ENCODE measurements at regions not wholly inside any gene's neighbourhood (a gene's known extent, or its start where the extent isn't known, plus 50 kb on each side); places are given as distances from the start of the nearest gene placed in this dataset.

DNA sequence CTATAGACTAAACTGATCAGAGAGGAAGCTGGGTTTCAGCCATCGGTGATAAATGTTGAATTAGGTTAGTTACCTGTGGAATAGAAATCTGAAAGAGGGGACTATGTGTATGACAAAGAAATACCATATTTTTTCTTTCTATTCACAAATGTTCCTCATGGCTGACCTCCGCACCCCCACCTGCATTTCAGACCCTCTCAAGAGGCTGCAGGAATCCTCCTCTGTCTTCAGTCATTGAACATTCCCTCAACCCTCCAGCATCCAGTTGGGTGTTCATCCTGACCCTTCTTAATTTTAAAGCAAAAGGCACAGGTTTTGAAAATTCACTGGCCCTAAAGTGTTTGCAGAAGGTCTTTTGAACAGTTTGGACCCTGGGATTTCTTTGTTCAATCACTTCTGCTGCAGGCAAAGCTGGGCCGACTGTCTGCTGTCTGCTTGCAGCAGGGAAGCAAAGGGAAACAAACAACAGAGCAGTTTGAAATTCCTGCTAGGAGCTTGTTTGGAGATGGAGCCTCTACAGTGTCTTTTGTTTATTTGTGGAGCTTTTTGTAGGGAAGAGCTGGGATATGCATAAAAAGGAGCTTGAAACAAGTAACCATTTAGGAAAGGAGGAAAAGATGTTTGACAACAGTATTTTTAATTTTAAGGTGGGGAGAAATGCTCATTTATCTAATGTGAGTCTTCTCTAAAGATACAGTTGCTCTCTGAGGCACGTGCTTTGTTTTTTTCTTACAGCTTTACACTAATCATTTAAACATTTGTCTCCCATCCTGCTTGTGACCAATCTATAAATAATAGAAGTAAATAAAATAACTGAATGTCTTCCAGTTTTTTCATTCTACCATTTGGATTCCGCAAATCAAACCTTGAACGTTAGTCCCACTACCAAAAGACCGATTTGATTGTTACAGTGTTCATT lies 213.3 kb upstream of the MMADHC start:
- DNase-seq (ENCODE audit: low spot score in 2 of 2), result no peak
- TF ChIP-seq, protein P1, sequence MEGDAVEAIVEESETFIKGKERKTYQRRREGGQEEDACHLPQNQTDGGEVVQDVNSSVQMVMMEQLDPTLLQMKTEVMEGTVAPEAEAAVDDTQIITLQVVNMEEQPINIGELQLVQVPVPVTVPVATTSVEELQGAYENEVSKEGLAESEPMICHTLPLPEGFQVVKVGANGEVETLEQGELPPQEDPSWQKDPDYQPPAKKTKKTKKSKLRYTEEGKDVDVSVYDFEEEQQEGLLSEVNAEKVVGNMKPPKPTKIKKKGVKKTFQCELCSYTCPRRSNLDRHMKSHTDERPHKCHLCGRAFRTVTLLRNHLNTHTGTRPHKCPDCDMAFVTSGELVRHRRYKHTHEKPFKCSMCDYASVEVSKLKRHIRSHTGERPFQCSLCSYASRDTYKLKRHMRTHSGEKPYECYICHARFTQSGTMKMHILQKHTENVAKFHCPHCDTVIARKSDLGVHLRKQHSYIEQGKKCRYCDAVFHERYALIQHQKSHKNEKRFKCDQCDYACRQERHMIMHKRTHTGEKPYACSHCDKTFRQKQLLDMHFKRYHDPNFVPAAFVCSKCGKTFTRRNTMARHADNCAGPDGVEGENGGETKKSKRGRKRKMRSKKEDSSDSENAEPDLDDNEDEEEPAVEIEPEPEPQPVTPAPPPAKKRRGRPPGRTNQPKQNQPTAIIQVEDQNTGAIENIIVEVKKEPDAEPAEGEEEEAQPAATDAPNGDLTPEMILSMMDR (IDR thresholded peaks at IDR 0.05), result no peak
- TF ChIP-seq POLR2A (IDR thresholded peaks at IDR 0.05), result no peak

DNA sequence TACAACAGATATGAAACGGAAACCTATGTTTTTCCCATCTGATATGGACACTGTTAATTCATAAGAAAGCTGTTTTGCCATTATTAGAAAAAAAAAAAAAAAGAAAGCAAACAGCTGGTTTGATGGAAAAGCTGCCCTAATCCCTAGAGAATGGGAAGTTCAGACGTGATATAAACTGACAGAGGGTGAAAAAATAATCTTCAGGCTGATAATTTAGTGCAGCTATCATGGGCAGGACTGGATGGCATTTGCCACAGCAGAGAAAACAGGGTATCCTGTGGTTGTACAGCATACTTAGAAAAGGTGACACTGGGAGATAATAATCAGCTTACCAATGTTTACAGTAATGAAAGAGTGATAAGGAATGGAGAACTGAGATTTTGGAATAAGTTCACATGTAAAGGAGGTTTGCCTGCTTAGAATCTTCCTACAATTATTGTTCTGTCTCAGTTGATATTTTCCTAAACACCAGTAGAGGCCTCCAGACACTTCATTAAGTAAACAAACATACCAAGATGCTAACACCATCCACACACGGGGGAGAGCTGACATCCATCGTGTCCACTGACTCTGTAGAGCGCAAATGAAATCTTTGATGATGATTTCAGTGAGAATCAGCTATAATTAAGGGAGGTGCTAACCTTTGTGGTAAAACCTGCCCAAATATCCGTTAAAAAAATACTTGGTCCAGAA lies 211.6 kb upstream of the MMADHC start:
- 29 to 30% methylated on average over 6 of the region's 6 CpGs for WGBS, 2 donors
- no peak for DNase-seq (ENCODE audit: low spot score in 2 of 2)
- TF ChIP-seq, protein P1 (IDR thresholded peaks at IDR 0.05), result no peak
- TF ChIP-seq POLR2A (IDR thresholded peaks at IDR 0.05), result no peak
- no peak overlapping the region for H3K4me3 ChIP-seq (ENCODE audit: low read depth, poor library complexity, severe bottlenecking)
- intact Hi-C loops (cut with DNase I; ENCODE audit: low total_unique reads), result no loop called here

More for the DNA sequence above, 213.3 kb upstream of the MMADHC start:
- WGBS, 2 donors, result 89 to 91% methylated on average over 7 of the region's 7 CpGs
- no peak overlapping the region for H3K4me3 ChIP-seq (ENCODE audit: low read depth, poor library complexity, severe bottlenecking)
- intact Hi-C loops (cut with DNase I; ENCODE audit: low total_unique reads), result no loop called here

DNA sequence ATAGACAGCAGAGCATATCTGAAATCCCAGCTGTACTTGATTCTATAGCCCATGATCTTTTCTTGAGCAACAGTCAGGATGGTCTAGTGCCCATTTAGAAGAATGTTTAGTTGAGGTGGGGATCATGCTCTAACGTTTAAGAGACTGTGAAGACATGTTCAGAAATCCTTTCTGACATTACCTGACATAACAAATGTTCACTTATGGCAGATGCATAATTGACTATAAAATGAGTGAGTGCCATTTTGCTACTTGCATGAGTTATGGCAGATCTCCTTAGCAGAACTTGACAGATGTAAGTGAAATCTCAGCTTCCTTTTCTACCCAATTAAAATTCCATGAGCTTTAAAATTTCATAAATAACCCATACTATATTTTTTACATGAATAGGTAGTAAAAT lies 209.5 kb upstream of the MMADHC start:
- H3K4me3 ChIP-seq (ENCODE audit: low read depth, poor library complexity, severe bottlenecking), result no peak overlapping the region
- 73 to 84% methylated on average over 1 of the region's 1 CpG for WGBS, 2 donors
- TF ChIP-seq POLR2A (IDR thresholded peaks at IDR 0.05), result no peak
- TF ChIP-seq, protein P1 (IDR thresholded peaks at IDR 0.05), result no peak
- intact Hi-C loops (cut with DNase I; ENCODE audit: low total_unique reads), result no loop called here
- DNase-seq (ENCODE audit: low spot score in 2 of 2), result no peak

DNA sequence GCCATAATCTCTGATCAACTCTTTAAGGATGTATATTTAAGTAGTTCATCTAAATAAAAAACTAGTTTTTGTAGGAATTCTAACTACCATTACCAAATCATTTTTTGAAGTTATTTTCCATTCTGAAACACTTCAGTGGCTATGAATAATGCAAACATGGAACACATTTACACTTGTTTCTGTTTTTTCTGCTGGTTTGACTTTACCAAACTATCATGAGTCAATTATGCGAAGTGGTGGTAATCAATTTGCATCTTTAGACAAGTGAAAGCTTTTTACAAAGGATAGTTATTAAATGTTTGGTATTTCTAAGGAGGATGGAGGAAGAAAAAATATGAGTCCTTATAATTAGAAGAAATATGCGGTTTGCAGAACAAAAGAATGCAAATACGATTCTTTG lies 202.0 kb upstream of the MMADHC start:
- intact Hi-C loops (cut with DNase I; ENCODE audit: low total_unique reads), result no loop called here
- WGBS, 2 donors, result 92 to 95% methylated on average over 3 of the region's 3 CpGs
- TF ChIP-seq POLR2A (IDR thresholded peaks at IDR 0.05), result no peak
- TF ChIP-seq, protein P1 (IDR thresholded peaks at IDR 0.05), result no peak
- DNase-seq (ENCODE audit: low spot score in 2 of 2), result no peak
- no peak overlapping the region for H3K4me3 ChIP-seq (ENCODE audit: low read depth, poor library complexity, severe bottlenecking)

DNA sequence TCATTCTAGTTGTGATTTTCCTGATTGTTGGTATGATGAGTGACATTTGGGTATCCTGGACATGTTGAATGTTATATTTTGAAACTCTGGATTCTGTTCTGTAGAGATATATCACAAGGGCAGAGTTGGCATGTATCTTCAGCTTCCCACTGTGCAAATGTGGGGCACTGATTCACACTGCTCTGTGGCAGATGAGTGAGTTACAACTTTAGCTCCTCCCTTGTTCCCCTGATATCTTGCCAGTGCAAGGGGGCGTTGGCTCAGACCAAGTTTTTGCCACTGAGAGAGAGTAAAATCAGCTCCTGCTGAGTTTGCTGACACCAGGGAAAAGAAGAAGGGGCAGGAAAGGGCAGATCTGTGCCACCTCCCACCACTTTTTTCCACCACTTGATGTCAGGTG lies 199.6 kb upstream of the MMADHC start:
- TF ChIP-seq, protein P1 (IDR thresholded peaks at IDR 0.05), result no peak
- no peak for TF ChIP-seq POLR2A (IDR thresholded peaks at IDR 0.05)
- DNase-seq (ENCODE audit: low spot score in 2 of 2), result no peak
- WGBS, 2 donors, result 41 to 48% methylated on average over 1 of the region's 1 CpG
- H3K4me3 ChIP-seq (ENCODE audit: low read depth, poor library complexity, severe bottlenecking), result no peak overlapping the region
- intact Hi-C loops (cut with DNase I; ENCODE audit: low total_unique reads), result no loop called here

Data from lower leg skin (tissue), 4 donors.